ENCODE measurements at regions not wholly inside any gene's neighbourhood (a gene's known extent, or its start where the extent isn't known, plus 50 kb on each side); places are given as distances from the start of the nearest gene placed in this dataset.

- H3K9me3 Mint-ChIP-seq (ENCODE audit: low read depth), result peaks cover 15% of the 10 kb centered on the region
- no peaks in the 10 kb centered on the region for H3K27me3 Mint-ChIP-seq (ENCODE audit: low read depth)
- DNase-seq (ENCODE audit: low spot score), result no peak
- TF ChIP-seq CTCF (IDR thresholded peaks at IDR 0.05), result no peak
- H3K36me3 Mint-ChIP-seq (ENCODE audit: low read depth), result no peaks in the 10 kb centered on the region
- H3K4me3 Mint-ChIP-seq (ENCODE audit: unreplicated experiment), result no peak overlapping the region
- H3K27ac Mint-ChIP-seq (ENCODE audit: unreplicated experiment), result no peak overlapping the region
- no peaks in the 10 kb centered on the region for H3K4me1 Mint-ChIP-seq (ENCODE audit: low read depth)
Observed at GRCh38 chrX:20352935-20353336, 86.2 kb upstream of the RPS6KA3 start.

DNA sequence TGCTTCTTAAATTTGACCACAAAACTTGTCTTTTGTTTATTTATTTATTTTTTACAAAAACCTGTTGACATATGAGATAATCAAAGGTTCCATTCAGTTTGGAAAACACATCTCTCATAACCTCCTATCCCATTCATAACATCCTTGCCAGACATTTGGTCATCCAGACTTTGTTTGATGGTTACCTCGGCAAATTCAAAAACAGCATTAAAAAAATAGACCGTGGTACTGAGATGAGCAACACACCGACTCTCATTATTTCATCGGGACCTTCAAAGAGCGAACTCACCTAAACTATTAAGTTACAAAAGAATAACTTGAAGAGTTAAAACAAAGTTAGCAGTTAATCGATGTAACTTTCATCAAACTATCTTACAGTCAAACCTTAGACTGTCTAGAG is 85.8 kb upstream of the RPS6KA3 start:
- TF ChIP-seq CTCF (IDR thresholded peaks at IDR 0.05), result no peak
- Mint-ChIP-seq H3K4me3 (ENCODE audit: unreplicated experiment) (no peak overlapping the region), H3K4me1 (ENCODE audit: low read depth) (no peaks in the 10 kb centered on the region), H3K36me3 (ENCODE audit: low read depth) (no peaks in the 10 kb centered on the region), H3K27me3 (ENCODE audit: low read depth) (no peaks in the 10 kb centered on the region), H3K9me3 (ENCODE audit: low read depth) (peaks cover 15% of the 10 kb centered on the region), H3K27ac (ENCODE audit: unreplicated experiment) (no peak overlapping the region)
- DNase-seq (ENCODE audit: low spot score), result no peak

- DNase-seq (ENCODE audit: low spot score), result no peak
- Mint-ChIP-seq H3K27ac (ENCODE audit: unreplicated experiment) (no peak overlapping the region), H3K36me3 (ENCODE audit: low read depth) (no peaks in the 10 kb centered on the region), H3K4me3 (ENCODE audit: unreplicated experiment) (no peak overlapping the region), H3K9me3 (ENCODE audit: low read depth) (peaks cover 9% of the 10 kb centered on the region), H3K27me3 (ENCODE audit: low read depth) (no peaks in the 10 kb centered on the region), H3K4me1 (ENCODE audit: low read depth) (no peaks in the 10 kb centered on the region)
- no peak for TF ChIP-seq CTCF (IDR thresholded peaks at IDR 0.05)
Observed at GRCh38 chrX:20350596-20350995, 83.9 kb upstream of the RPS6KA3 start.

DNA sequence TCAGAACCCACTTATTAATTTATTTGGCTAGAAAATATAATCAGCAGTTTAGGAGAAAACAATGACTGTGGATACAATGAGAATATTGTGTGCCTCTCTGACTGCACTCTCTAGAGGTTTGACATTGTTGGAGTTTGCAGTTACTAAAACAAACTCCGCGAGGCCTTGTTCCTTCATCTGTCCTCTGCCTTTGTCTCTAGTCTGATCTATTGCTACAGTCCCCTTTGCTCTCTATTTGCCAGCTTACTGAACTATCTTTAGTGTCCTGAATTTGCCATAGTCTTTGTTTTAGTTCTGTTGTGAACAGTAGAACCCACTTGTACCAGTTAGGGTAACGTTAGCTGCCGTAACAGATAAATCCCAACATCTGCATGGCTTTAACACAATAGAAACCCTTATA is 81.4 kb upstream of the RPS6KA3 start:
- H3K4me3 Mint-ChIP-seq (ENCODE audit: unreplicated experiment), result no peak overlapping the region
- no peak overlapping the region for H3K27ac Mint-ChIP-seq (ENCODE audit: unreplicated experiment)
- H3K9me3 Mint-ChIP-seq (ENCODE audit: low read depth), result peaks cover 12% of the 10 kb centered on the region
- no peaks in the 10 kb centered on the region for H3K4me1 Mint-ChIP-seq (ENCODE audit: low read depth)
- no peaks in the 10 kb centered on the region for H3K27me3 Mint-ChIP-seq (ENCODE audit: low read depth)
- no peak for TF ChIP-seq CTCF (IDR thresholded peaks at IDR 0.05)
- DNase-seq (ENCODE audit: low spot score), result no peak
- no peaks in the 10 kb centered on the region for H3K36me3 Mint-ChIP-seq (ENCODE audit: low read depth)

- Mint-ChIP-seq H3K27me3 (ENCODE audit: low read depth) (no peaks in the 10 kb centered on the region), H3K27ac (ENCODE audit: unreplicated experiment) (no peak overlapping the region), H3K36me3 (ENCODE audit: low read depth) (no peaks in the 10 kb centered on the region), H3K9me3 (ENCODE audit: low read depth) (peaks cover 11% of the 10 kb centered on the region), H3K4me3 (ENCODE audit: unreplicated experiment) (no peak overlapping the region), H3K4me1 (ENCODE audit: low read depth) (no peaks in the 10 kb centered on the region)
- DNase-seq (ENCODE audit: low spot score), result no peak
- no peak for TF ChIP-seq CTCF (IDR thresholded peaks at IDR 0.05)
Observed at GRCh38 chrX:20347481-20347880, 80.8 kb upstream of the RPS6KA3 start.
